ENCODE measurements at regions not wholly inside any gene's neighbourhood (a gene's known extent, or its start where the extent isn't known, plus 50 kb on each side); places are given as distances from the start of the nearest gene placed in this dataset.

DNA sequence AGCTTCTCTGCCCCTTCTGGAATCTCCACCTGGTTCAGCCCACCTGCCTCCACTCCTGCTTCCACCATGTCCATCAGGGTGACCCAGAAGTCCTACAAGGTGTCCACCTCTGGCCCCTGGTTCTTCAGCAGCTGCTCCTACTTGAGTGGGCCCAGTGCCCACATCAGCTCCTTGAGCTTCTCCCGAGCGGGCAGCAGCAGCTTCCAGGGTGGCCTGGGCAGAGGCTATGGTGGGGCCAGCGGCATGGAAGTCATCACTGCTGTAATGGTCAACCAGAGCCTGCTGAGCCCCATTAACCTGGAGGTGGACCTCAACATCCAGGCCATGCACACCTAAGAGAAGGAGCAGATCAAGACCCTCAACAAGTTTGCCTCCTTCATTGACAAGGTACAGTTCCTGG is 74.4 kb upstream of the ZXDA start:
- TF ChIP-seq POLR2A (IDR thresholded peaks at IDR 0.05): no peak
- TF ChIP-seq, protein P1, sequence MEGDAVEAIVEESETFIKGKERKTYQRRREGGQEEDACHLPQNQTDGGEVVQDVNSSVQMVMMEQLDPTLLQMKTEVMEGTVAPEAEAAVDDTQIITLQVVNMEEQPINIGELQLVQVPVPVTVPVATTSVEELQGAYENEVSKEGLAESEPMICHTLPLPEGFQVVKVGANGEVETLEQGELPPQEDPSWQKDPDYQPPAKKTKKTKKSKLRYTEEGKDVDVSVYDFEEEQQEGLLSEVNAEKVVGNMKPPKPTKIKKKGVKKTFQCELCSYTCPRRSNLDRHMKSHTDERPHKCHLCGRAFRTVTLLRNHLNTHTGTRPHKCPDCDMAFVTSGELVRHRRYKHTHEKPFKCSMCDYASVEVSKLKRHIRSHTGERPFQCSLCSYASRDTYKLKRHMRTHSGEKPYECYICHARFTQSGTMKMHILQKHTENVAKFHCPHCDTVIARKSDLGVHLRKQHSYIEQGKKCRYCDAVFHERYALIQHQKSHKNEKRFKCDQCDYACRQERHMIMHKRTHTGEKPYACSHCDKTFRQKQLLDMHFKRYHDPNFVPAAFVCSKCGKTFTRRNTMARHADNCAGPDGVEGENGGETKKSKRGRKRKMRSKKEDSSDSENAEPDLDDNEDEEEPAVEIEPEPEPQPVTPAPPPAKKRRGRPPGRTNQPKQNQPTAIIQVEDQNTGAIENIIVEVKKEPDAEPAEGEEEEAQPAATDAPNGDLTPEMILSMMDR (IDR thresholded peaks at IDR 0.05): no peak

All from thyroid gland (tissue), 4 donors.